IMR-90 (cell line): ENCODE measurements at regions not wholly inside any gene's neighbourhood (a gene's known extent, or its start where the extent isn't known, plus 50 kb on each side); places are given as distances from the start of the nearest gene placed in this dataset.

Experiments
- ATAC-seq: fragments of 200-7000 bp; cut with Tn5 transposase; 2 replicates; pipeline ENCODE4 v1.9.1; 2020; ENCODE audit warnings: low read depth, mild to moderate bottlenecking, moderate library complexity
- BruUV-seq: library from RNA; stranded (reverse); fragments of 400-500 nt; replicated peaks from 2 replicates; lab custom pipeline; 2021; lab: Mats Ljungman, UMichigan
- CTCF ChIA-PET: fragments of 300-600 bp; formaldehyde crosslinking; extraction: SDS; loops from one replicate; lab custom pipeline; 2021; ENCODE audit warnings: antibody characterized with exemption; lab: Yijun Ruan, JAX
- POLR2A ChIA-PET: fragments of 300-600 bp; sonication (Branson Sonifier 250); formaldehyde crosslinking; loops from one replicate; lab custom pipeline; 2022; ENCODE audit warnings: antibody characterized with exemption; ENCODE audit not compliant: unreplicated experiment; lab: Charles Lee
- DNase-seq: peaks from one replicate; pipeline ENCODE4 v3.0.0; 2013
- H2AFZ ChIP-seq: replicated peaks from 2 replicates; pipeline ENCODE3; 2013; ENCODE audit warnings: low read length, mild to moderate bottlenecking; ENCODE audit not compliant: poor library complexity
- H2AK5ac ChIP-seq: 2 replicates; pipeline ENCODE4 v1.6.1; 2013; ENCODE audit warnings: low read depth, low read length, inconsistent platforms
- H2AK9ac ChIP-seq: replicated peaks from 2 replicates; pipeline ENCODE3; 2013; ENCODE audit warnings: mild to moderate bottlenecking, low read depth, low read length, moderate library complexity; ENCODE audit not compliant: poor library complexity
- H2BK120ac ChIP-seq: 2 replicates; pipeline ENCODE4 v1.6.1; 2013; ENCODE audit warnings: low read depth, low read length, inconsistent platforms
- H2BK15ac ChIP-seq: 3 replicates; pipeline ENCODE4 v1.6.1; 2013; ENCODE audit warnings: low read depth, low read length, inconsistent platforms
- H2BK20ac ChIP-seq: 2 replicates; pipeline ENCODE4 v1.6.1; 2013; ENCODE audit warnings: low read depth, mild to moderate bottlenecking, inconsistent platforms, low read length, moderate library complexity
- H2BK5ac ChIP-seq: 2 replicates; pipeline ENCODE4 v1.6.1; 2013; ENCODE audit warnings: mild to moderate bottlenecking, low read depth, low read length, inconsistent platforms; ENCODE audit not compliant: poor library complexity, severe bottlenecking
- H3K14ac ChIP-seq: replicated peaks from 2 replicates; pipeline ENCODE4 v1.6.1; 2013; ENCODE audit warnings: low read depth, low read length, inconsistent platforms
- H3K18ac ChIP-seq: 2 replicates; pipeline ENCODE4 v1.6.1; 2013; ENCODE audit warnings: low read depth, low read length, control low read depth
- H3K23ac ChIP-seq: 2 replicates; pipeline ENCODE4 v1.6.1; 2013; ENCODE audit warnings: low read depth, low read length, inconsistent platforms
- H3K27ac ChIP-seq: 2 replicates; pipeline ENCODE4 v1.5.1; 2013; ENCODE audit warnings: mild to moderate bottlenecking, control low read depth, low read length; ENCODE audit not compliant: insufficient read depth
- H3K27me3 ChIP-seq: 2 replicates; pipeline ENCODE4 v1.6.1; 2013; ENCODE audit warnings: low read length; ENCODE audit not compliant: control insufficient read depth, insufficient read depth
- H3K36me3 ChIP-seq: 2 replicates; pipeline ENCODE4 v1.6.1; 2013; ENCODE audit warnings: low read length, mixed read lengths; ENCODE audit not compliant: control insufficient read depth, insufficient read depth
- H3K4ac ChIP-seq: 2 replicates; pipeline ENCODE4 v1.6.1; 2013; ENCODE audit warnings: low read depth, low read length, inconsistent platforms
- H3K4me1 ChIP-seq: 2 replicates; pipeline ENCODE4 v1.6.1; 2013; ENCODE audit warnings: low read length, mixed read lengths; ENCODE audit not compliant: control insufficient read depth, insufficient read depth
- H3K4me2 ChIP-seq: 2 replicates; pipeline ENCODE4 v1.6.1; 2013; ENCODE audit warnings: low read depth, mild to moderate bottlenecking, control low read depth, low read length, moderate library complexity
- H3K4me3 ChIP-seq: 2 replicates; pipeline ENCODE4 v1.5.1; 2013; ENCODE audit warnings: low read depth, mild to moderate bottlenecking, control low read depth, low read length, moderate library complexity; ENCODE audit not compliant: insufficient read depth
- H3K56ac ChIP-seq: 2 replicates; pipeline ENCODE4 v1.6.1; 2013; ENCODE audit warnings: low read length, inconsistent platforms; ENCODE audit not compliant: insufficient read depth; ENCODE audit errors: extremely low read depth
- H3K79me1 ChIP-seq, 2 experiments: 2 replicates each; pipeline ENCODE4 v1.6.1; 2013; ENCODE audit warnings: low read length in 2 of 2, inconsistent platforms in 1 of 2, low read depth in 1 of 2
- H3K9ac ChIP-seq: 2 replicates; pipeline ENCODE4 v1.6.1; 2013; ENCODE audit warnings: low read depth, low read length, control low read depth
- H3K9me1 ChIP-seq: 2 replicates; pipeline ENCODE4 v1.6.1; 2013; ENCODE audit warnings: low read length, inconsistent platforms; ENCODE audit not compliant: insufficient read depth
- H3K9me3 ChIP-seq: 2 replicates; pipeline ENCODE4 v1.6.1; 2013; ENCODE audit warnings: low read length; ENCODE audit not compliant: control insufficient read depth, insufficient read depth
- H4K20me1 ChIP-seq: 2 replicates; pipeline ENCODE4 v1.6.1; 2013; ENCODE audit warnings: low read length, inconsistent platforms; ENCODE audit not compliant: insufficient read depth
- H4K5ac ChIP-seq: 2 replicates; pipeline ENCODE4 v1.6.1; 2013; ENCODE audit warnings: mild to moderate bottlenecking, low read depth, low read length, control low read depth
- H4K8ac ChIP-seq, 2 experiments: 2 replicates each; pipeline ENCODE4 v1.6.1; 2013; ENCODE audit warnings: low read depth in 2 of 2, low read length in 2 of 2, control low read depth in 1 of 2, inconsistent platforms in 1 of 2
- H4K91ac ChIP-seq: 2 replicates; pipeline ENCODE4 v1.6.1; 2013; ENCODE audit warnings: low read depth, low read length, inconsistent platforms; ENCODE audit not compliant: insufficient read depth
- CEBPB ChIP-seq: IDR thresholded peaks from 2 replicates; pipeline ENCODE4 v1.6.1; 2012; ENCODE audit warnings: low read depth, low read length, improper control_type of control experiment
- ELK1 ChIP-seq: fragments of 150-350 bp; IDR thresholded peaks from 2 replicates; pipeline ENCODE4 v1.6.1; 2016; ENCODE audit warnings: low read depth, mild to moderate bottlenecking, low read length, moderate library complexity, borderline replicate concordance
- MXI1 ChIP-seq: IDR thresholded peaks from 2 replicates; pipeline ENCODE4 v1.6.1; 2012; ENCODE audit warnings: low read depth, mild to moderate bottlenecking, low read length, moderate library complexity, borderline replicate concordance
- POLR2A ChIP-seq: IDR thresholded peaks from 2 replicates; pipeline ENCODE4 v1.6.1; 2012; ENCODE audit warnings: mild to moderate bottlenecking, low read depth, low read length
- RAD21 ChIP-seq: IDR thresholded peaks from 2 replicates; pipeline ENCODE4 v1.6.1; 2012; ENCODE audit warnings: low read length, improper control_type of control experiment
- RCOR1 ChIP-seq: IDR thresholded peaks from 2 replicates; pipeline ENCODE4 v1.6.1; 2012; ENCODE audit warnings: mild to moderate bottlenecking, low read length, improper control_type of control experiment; ENCODE audit not compliant: insufficient replicate concordance
- SMC3 ChIP-seq: fragments of 150-350 bp; IDR thresholded peaks from 2 replicates; pipeline ENCODE4 v1.6.1; 2016; ENCODE audit warnings: low read depth, mild to moderate bottlenecking, antibody characterized with exemption, low read length, moderate library complexity
- WGBS, 2 experiments: methylation state at CpG; one replicate each; pipeline versions ENCODE4 v1.1.5 to v1.1.7; 2013; ENCODE audit warnings: missing lambda C conversion rate in 2 of 2; ENCODE audit not compliant: insufficient read length in 1 of 2; ENCODE audit errors: extremely low coverage in 2 of 2; 5-methylcytosine and 5-hydroxymethylcytosine counted together
- dilution Hi-C: fragments of 300-500 bp; cut with HindIII; formaldehyde crosslinking; loops from one replicate; pipeline ENCODE4 v1.14.3; 2018; ENCODE audit warnings: low sequenced_read_pairs; ENCODE audit not compliant: unreplicated experiment
- in situ Hi-C: fragments of 300-500 bp; cut with MboI; formaldehyde crosslinking; loops from 3 replicates; pipeline ENCODE4 v1.14.3; 2019; ENCODE audit warnings: low sequenced_read_pairs, inconsistent platforms, mixed read lengths
- intact Hi-C: fragments of 100-400 bp; cut with micrococcal nuclease; formaldehyde crosslinking; loops from 2 replicates; pipeline ENCODE4 v1.10.0; 2022

- Histone ChIP-seq H4K91ac (no peak overlapping the region), H2AK9ac (no peak overlapping the region), H2AK5ac (no peak overlapping the region), H3K14ac (no peak overlapping the region), H3K27ac (no peak overlapping the region), H3K27me3 (no peaks in the 10 kb centered on the region), H2BK20ac (no peak overlapping the region), H3K9me1 (no peaks in the 10 kb centered on the region), H3K4me1 (no peaks in the 10 kb centered on the region), H2BK15ac (no peak overlapping the region), H3K18ac (no peak overlapping the region), H3K36me3 (no peaks in the 10 kb centered on the region), H3K56ac (no peak overlapping the region), H3K23ac (no peak overlapping the region), H3K79me1 (no peaks in the 10 kb centered on the region), H4K20me1 (no peaks in the 10 kb centered on the region), H2AFZ (no peak overlapping the region), H4K8ac (no peak overlapping the region), H3K9me3 (peaks cover 3% of the 10 kb centered on the region; the same call in 1 of the 2 replicates), H4K5ac (no peak overlapping the region), H3K4me3 (no peak overlapping the region), H2BK5ac (no peak overlapping the region), H3K4ac (no peak overlapping the region), H3K4me2 (no peak overlapping the region), H3K9ac (no peak overlapping the region), H2BK120ac (no peak overlapping the region)
- no TSS peak for BruUV-seq
- DNase-seq (no peak), ATAC-seq (no peak)
- 43% methylated on average over 1 of the region's 3 CpGs; no CpG with 5 or more reads in 1 of the 2 experiments for WGBS, 2 experiments
- intact Hi-C loops (no loop called here), dilution Hi-C loops (no loop called here), in situ Hi-C loops (no loop called here)
- TF ChIP-seq SMC3 = no peak
- TF ChIP-seq ELK1 = no peak
- TF ChIP-seq RCOR1 = no peak
- TF ChIP-seq RAD21 = no peak
- no peak for TF ChIP-seq POLR2A
- TF ChIP-seq CEBPB = no peak
- no peak for TF ChIP-seq MXI1
- ChIA-PET CTCF (no interaction called here), POLR2A (no interaction called here)
Observed at GRCh38 chr5:28398185-28398584, 1359.8 kb upstream of the CDH9 start.
